ENCODE measurements at regions not wholly inside any gene's neighbourhood (a gene's known extent, or its start where the extent isn't known, plus 50 kb on each side); places are given as distances from the start of the nearest gene placed in this dataset.

GRCh38 chr10:47225928-47226645 lies 73.9 kb upstream of the GDF10 start:
- ChIA-PET CTCF (no interaction called here), POLR2A (no interaction called here)
- no peak for DNase-seq (ENCODE audit: extremely low spot score)

GRCh38 chr10:47230482-47230881 lies 69.5 kb upstream of the GDF10 start:
- TF ChIP-seq FOXA1 (IDR thresholded peaks at IDR 0.05) (no peak), BHLHE40 (IDR thresholded peaks at IDR 0.05; ENCODE audit: borderline replicate concordance) (no peak), ZNF384 (IDR thresholded peaks at IDR 0.05) (no peak), NFRKB (IDR thresholded peaks at IDR 0.05) (no peak)
- CTCF ChIA-PET, result no interaction called here
- no peak for DNase-seq (ENCODE audit: extremely low spot score)
- POLR2A ChIA-PET, result no interaction called here

More at GRCh38 chr10:47225928-47226645, 73.9 kb upstream of the GDF10 start:
- no peak for TF ChIP-seq CTBP1 (IDR thresholded peaks at IDR 0.05; ENCODE audit: borderline replicate concordance)
- TF ChIP-seq L3MBTL2 (conservative IDR thresholded peaks at IDR 0.05), result no peak
- no peak for TF ChIP-seq SUZ12 (IDR thresholded peaks at IDR 0.05)
- TF ChIP-seq FOXM1 (IDR thresholded peaks at IDR 0.05; ENCODE audit: borderline replicate concordance), result no peak
- TF ChIP-seq TARDBP (IDR thresholded peaks at IDR 0.05), result no peak
- TF ChIP-seq BHLHE40 (IDR thresholded peaks at IDR 0.05; ENCODE audit: borderline replicate concordance), result no peak
- no peak for TF ChIP-seq NFRKB (IDR thresholded peaks at IDR 0.05)
- TF ChIP-seq ELF4 (IDR thresholded peaks at IDR 0.05), result no peak
- TF ChIP-seq ZNF384 (IDR thresholded peaks at IDR 0.05), result no peak
- no peak for TF ChIP-seq FOXK2 (IDR thresholded peaks at IDR 0.05)
- no peak for TF ChIP-seq LEF1 (IDR thresholded peaks at IDR 0.05; ENCODE audit: borderline replicate concordance)
- TF ChIP-seq HDGF (IDR thresholded peaks at IDR 0.05; ENCODE audit: borderline replicate concordance), result no peak
- no peak for TF ChIP-seq FOXA1 (IDR thresholded peaks at IDR 0.05)
- TF ChIP-seq SP1 (IDR thresholded peaks at IDR 0.05), result no peak
- no peak for TF ChIP-seq ARNT (IDR thresholded peaks at IDR 0.05)
- no peak for TF ChIP-seq PKNOX1 (IDR thresholded peaks at IDR 0.05)

- TF ChIP-seq FOXK2 (IDR thresholded peaks at IDR 0.05) (no peak), FOXA1 (IDR thresholded peaks at IDR 0.05) (no peak), PKNOX1 (IDR thresholded peaks at IDR 0.05) (no peak), BHLHE40 (IDR thresholded peaks at IDR 0.05; ENCODE audit: borderline replicate concordance) (no peak), ELF4 (IDR thresholded peaks at IDR 0.05) (no peak), CTBP1 (IDR thresholded peaks at IDR 0.05; ENCODE audit: borderline replicate concordance) (no peak), HDGF (IDR thresholded peaks at IDR 0.05; ENCODE audit: borderline replicate concordance) (no peak)
- ChIA-PET CTCF (no interaction called here), POLR2A (no interaction called here)
- DNase-seq (ENCODE audit: extremely low spot score), result no peak
These were observed 69.0 kb upstream of the GDF10 start for GRCh38 chr10:47230957-47231356.

DNA sequence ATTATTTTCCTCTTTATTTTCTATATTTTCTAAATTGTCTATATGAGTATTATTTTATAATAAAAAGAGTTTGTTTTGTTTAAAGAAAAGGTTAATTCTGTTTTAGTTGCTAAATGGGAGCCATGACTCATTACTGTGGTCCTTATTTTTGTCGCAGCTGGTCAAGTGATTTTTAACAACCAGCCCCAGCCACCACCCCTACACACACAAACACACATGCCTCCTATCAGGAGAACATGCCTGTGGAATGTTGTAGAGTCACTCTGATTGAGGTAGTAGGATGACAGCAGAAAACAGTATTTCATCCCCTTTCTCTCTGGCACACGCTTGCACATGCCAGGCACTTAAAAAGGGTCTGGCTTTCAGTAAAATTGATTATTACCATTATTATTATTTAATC lies 68.6 kb upstream of the GDF10 start:
- POLR2A ChIA-PET, result no interaction called here
- no peak for TF ChIP-seq SP1 (IDR thresholded peaks at IDR 0.05)
- TF ChIP-seq L3MBTL2 (conservative IDR thresholded peaks at IDR 0.05), result no peak
- no peak for TF ChIP-seq NFRKB (IDR thresholded peaks at IDR 0.05)
- TF ChIP-seq FOXA1 (IDR thresholded peaks at IDR 0.05), result no peak
- no peak for TF ChIP-seq TARDBP (IDR thresholded peaks at IDR 0.05)
- no peak for TF ChIP-seq LEF1 (IDR thresholded peaks at IDR 0.05; ENCODE audit: borderline replicate concordance)
- no peak for TF ChIP-seq FOXM1 (IDR thresholded peaks at IDR 0.05; ENCODE audit: borderline replicate concordance)
- TF ChIP-seq FOXK2 (IDR thresholded peaks at IDR 0.05), result no peak
- DNase-seq (ENCODE audit: extremely low spot score), result no peak
- CTCF ChIA-PET, result no interaction called here

DNA sequence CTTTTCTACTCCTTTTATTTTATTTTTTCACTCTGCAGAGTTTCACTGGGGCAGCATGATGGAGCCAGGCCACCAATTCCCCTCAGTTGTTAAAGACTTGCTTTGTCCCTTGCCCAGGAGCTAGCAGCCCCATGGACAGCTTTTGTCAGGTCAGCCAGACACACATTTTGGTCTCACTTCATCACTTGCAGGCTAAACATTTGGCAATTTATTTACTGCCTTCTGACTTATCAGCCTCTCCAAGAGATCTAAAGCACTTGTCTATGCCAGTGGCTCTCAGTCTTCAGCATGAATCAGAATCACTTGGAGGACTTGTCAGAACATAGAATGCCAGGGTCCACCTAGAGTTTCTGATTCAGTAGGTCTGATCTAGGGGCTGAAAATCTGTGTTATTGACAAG lies 66.4 kb upstream of the GDF10 start:
- ChIA-PET POLR2A (no interaction called here), CTCF (no interaction called here)
- DNase-seq (ENCODE audit: extremely low spot score), result no peak
- TF ChIP-seq NFRKB (IDR thresholded peaks at IDR 0.05), result no peak
- no peak for TF ChIP-seq L3MBTL2 (conservative IDR thresholded peaks at IDR 0.05)
- no peak for TF ChIP-seq HDGF (IDR thresholded peaks at IDR 0.05; ENCODE audit: borderline replicate concordance)
- TF ChIP-seq CTBP1 (IDR thresholded peaks at IDR 0.05; ENCODE audit: borderline replicate concordance), result no peak
- TF ChIP-seq ARNT (IDR thresholded peaks at IDR 0.05), result no peak
- no peak for TF ChIP-seq TARDBP (IDR thresholded peaks at IDR 0.05)
- TF ChIP-seq ZNF384 (IDR thresholded peaks at IDR 0.05), result no peak
- TF ChIP-seq FOXA1 (IDR thresholded peaks at IDR 0.05), result no peak
- no peak for TF ChIP-seq FOXM1 (IDR thresholded peaks at IDR 0.05; ENCODE audit: borderline replicate concordance)
- no peak for TF ChIP-seq ELF4 (IDR thresholded peaks at IDR 0.05)

DNA sequence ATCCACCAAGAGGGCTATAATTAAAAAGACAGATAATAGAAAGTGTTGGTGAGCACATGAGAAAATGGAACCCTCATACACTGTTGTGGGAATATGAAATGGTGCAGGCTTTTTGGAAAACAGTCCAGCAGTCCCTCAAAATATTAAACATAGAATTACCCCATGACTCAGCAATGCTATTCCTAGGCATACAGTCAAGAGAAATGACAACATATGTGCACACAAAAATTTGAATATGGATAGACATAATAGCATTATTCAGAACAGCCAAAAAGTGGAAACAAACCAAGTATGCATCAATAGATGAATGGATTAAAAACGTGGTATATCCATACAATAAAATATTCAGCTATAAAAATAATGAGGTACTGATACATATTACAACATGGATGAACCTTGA lies 64.5 kb upstream of the GDF10 start:
- no peak for DNase-seq (ENCODE audit: extremely low spot score)
- TF ChIP-seq LEF1 (IDR thresholded peaks at IDR 0.05; ENCODE audit: borderline replicate concordance) (no peak), SUZ12 (IDR thresholded peaks at IDR 0.05) (no peak), PKNOX1 (IDR thresholded peaks at IDR 0.05) (no peak), FOXK2 (IDR thresholded peaks at IDR 0.05) (no peak), HDGF (IDR thresholded peaks at IDR 0.05; ENCODE audit: borderline replicate concordance) (no peak), FOXM1 (IDR thresholded peaks at IDR 0.05; ENCODE audit: borderline replicate concordance) (no peak), TARDBP (IDR thresholded peaks at IDR 0.05) (no peak), SP1 (IDR thresholded peaks at IDR 0.05) (no peak), ARNT (IDR thresholded peaks at IDR 0.05) (no peak), ZNF384 (IDR thresholded peaks at IDR 0.05) (no peak), ELF4 (IDR thresholded peaks at IDR 0.05) (no peak), L3MBTL2 (conservative IDR thresholded peaks at IDR 0.05) (no peak)
- ChIA-PET POLR2A (no interaction called here), CTCF (no interaction called here)

Measured in HEK293T (cell line).